ENCODE measurements at regions not wholly inside any gene's neighbourhood (a gene's known extent, or its start where the extent isn't known, plus 50 kb on each side); places are given as distances from the start of the nearest gene placed in this dataset.

DNA sequence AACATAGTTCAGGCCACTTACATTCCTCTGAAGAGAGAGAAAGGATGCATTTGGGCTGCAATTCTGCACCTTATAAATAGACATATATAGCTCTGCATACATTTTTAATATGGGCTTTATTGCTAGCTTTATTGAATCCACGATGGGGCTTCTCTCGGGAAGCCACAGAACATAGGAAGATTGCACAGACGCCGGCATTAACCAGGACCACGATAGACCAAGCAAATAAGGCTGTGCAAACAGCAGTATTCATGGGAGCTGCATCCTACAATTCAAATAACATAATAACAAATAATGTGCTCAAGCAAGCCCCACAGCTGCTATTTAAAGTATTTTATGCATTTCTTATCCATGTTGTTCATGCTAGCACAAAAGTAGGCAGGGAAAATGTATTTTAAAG is 432.3 kb downstream of the TMEM114 start:
- TF ChIP-seq CTCF (IDR thresholded peaks at IDR 0.05): no peak
- TF ChIP-seq POLR2A (IDR thresholded peaks at IDR 0.05; ENCODE audit: low read depth): no peak

Data from esophagus muscularis mucosa (tissue), 3 donors.